HG03280 (cell line): ENCODE measurements at regions not wholly inside any gene's neighbourhood (a gene's known extent, or its start where the extent isn't known, plus 50 kb on each side); places are given as distances from the start of the nearest gene placed in this dataset.
A peak's percentile ranks its signal among the peaks of the same experiment; 100 is the strongest.

Source experiments
- ATAC-seq: cut with Tn5 transposase; IDR thresholded peaks from one replicate; pipeline ENCODE4 v1.9.1; 2021; ENCODE audit warnings: mild to moderate bottlenecking, moderate library complexity; ENCODE audit not compliant: unreplicated experiment

DNA sequence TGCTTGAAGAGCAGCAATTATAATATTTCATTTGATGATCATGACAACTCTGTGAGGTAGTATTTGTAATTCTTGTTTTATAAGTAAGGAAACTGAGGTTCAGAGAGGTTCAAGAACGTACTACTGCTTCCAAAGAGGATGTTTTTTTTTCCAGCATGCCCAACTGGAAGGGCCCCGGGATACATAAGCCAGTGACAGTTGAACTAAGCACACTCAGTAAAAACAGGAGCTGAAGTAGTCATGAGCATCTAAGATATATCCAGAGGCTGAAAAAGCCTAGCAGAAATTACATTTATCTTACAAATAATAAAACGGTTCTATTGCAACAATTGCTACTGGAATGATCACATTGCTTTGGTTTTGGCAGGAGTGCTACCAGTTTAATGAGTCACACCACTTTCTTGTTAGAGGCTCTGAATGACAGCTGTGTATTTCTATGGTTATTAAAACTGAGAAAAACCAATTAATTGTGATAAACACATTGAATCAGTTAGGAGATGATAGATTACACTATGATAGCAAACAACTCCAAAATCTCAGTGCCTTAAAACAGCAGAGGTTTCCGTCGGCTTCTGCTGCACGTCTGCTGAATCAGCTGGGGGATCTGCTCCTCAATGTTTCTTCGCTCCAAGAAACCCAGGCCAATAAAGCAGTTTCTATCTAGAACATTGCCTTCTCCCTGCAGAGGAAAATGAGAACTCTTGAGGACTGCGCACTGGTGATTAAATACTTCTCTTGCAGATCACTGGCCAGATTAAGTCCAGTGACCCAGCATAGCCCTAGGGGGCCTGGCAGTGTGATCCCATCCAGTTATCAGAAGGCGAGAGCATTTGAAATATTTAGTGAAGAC is 522.7 kb downstream of the PLPP3 start:
- ATAC-seq: no peak

DNA sequence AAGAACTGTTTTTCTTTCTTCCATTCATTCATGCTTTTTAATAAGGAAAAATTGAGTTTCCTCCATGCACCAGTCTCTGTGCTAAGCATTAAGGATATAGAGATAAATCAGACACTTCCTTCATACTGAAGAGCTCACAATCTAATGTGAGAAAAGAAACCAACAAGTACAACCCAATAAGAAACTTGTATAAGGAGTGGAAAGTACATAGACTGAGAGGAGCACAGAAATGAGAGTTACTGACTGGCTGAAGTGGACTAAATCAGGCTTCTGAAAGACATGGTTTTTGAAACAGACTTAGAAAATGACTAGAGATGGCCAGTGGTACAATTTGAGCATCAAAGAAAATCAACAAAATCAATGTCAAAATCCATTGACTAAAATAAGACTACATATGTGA is 524.4 kb downstream of the PLPP3 start:
- ATAC-seq: no peak

DNA sequence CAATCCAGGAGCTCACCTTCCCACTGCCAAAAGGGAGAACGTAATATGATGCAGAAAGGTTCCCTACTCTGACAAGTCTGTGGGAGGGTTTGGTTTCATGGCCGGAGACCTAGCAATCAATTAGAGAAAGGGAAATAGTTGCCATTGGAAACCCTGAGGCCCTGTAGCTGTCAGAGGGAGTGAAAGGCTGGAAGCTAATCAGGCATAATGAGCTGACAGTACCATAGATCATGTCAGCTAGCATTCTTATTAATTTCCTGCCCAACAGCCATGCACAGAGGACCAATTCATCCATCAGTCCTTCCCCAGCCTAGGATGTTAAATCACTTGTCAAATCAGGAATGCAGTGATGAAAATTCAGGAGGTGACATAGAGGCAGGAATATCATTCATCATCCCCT is 527.3 kb downstream of the PLPP3 start:
- ATAC-seq: no peak

DNA sequence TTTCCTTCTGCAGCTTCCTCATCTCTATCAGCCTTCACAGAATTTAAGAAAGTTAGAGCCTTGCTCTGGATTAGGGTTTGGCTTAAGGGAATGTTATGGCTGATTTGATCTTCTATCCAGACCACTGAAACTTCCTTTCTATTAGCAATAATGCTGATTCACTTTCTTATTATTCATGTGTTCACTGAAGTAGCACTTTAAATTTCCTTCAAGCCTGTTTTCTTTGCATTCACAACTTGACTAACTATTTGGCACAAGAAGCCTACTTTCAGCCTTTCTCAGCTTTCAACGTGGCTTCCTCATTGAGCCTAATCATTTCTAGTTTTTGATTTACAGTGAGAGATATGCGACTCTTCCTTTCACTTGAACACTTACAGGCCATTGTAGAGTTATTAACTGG is 528.5 kb downstream of the PLPP3 start:
- no peak for ATAC-seq

DNA sequence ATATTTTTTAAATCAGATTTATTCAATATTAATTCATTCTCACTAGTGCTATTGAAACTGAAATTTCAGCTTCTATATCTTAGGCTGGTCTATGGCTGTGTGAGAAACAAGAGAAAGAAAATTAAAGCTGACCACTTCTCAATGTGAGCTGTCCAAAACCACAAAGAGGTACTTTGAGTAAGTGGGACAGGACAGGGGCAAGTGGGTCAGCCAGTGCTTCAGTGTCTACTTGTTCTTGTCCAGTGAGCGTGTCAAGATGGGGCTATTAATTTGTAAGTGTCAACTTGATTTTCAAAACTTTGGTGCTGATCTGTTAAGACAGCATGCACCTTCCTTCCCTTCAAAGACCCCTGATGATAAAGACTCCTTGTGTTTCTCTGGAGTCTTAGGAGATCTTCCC is 533.9 kb downstream of the PLPP3 start:
- peak; percentile 53 for ATAC-seq

DNA sequence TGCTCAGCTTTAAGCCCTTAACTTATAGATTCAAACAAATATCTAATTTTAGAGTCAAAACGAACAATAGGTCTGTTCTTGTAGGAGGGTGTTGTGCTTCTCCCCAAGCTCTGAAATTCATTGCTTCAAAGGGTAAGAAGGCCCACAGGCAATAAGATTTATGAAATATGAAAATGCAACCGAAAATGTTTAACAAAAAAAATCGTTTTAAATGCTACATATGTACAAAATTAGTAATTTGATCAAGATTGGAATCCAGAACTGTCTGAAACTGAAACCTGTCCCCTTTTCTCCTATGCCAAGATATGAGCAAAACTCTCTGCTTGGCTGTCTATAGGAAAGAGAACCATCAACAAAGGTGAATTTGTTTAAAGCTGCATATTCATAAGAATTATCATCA is 534.3 kb downstream of the PLPP3 start:
- ATAC-seq: peak; percentile 67

DNA sequence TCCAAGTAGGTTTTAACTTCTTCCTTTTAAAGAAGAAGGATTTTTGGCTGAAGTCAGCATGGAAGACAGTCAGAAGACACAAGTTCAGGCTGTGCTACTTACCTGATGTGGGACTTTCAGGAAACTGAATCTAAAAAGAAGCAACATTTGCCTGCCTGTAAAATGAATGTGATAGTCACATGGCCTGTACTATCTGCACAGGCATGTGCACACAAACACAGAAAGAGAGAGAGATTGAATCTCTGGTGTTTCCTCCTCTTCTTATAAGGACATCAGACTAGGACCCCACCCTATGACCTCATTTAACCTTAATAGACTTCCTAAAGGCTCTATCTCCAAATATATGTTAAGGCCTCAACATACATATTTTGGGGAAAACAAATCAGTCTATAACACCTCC is 542.9 kb downstream of the PLPP3 start:
- no peak for ATAC-seq

DNA sequence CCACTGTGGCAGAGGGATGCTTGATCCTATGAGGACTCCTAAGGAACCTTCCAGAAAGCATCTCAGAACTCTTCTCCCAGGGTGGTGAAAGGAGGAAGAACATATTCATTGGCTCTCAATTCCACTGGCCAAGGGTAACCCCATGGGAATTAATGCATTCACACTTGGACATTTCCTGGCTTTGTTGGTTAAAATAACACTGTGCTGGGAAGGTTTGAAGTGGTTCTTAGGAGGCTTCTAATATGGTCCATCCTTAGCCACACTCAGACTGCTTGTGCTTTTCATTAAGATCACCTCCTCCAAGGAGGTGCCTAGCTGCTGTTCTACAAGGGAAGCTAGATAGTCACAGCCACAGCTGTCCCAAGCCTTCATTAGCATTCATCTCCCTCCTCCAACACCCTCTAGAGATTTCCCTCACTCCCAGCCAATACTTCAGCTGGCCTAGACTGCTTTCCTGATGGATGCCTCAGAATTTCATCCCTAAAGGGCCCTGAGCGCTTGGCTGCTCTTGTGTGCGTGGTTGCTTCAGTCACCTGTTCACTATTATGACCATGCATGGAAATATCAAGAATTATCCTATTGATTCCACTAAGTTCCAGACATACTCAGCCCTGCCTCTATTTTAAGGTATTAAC is 544.4 kb downstream of the PLPP3 start:
- no peak for ATAC-seq

DNA sequence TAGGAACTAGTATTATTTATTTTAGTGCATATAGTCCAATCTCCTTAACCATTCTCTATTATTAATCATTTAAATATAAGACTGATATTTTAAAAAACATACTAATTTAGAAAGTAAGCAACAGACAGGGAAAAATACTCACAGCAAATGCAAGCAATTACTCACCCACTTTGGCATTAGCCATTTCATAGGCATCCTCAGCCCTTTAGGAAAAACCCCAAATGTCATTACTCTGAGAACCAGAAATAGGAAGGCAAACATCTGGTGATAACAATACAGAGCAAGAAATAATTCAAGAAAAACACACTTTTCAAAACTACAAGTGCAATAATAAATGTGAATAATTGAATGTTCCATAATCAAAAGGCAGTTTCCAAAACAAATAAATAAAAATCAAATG is 545.1 kb downstream of the PLPP3 start:
- ATAC-seq: no peak

DNA sequence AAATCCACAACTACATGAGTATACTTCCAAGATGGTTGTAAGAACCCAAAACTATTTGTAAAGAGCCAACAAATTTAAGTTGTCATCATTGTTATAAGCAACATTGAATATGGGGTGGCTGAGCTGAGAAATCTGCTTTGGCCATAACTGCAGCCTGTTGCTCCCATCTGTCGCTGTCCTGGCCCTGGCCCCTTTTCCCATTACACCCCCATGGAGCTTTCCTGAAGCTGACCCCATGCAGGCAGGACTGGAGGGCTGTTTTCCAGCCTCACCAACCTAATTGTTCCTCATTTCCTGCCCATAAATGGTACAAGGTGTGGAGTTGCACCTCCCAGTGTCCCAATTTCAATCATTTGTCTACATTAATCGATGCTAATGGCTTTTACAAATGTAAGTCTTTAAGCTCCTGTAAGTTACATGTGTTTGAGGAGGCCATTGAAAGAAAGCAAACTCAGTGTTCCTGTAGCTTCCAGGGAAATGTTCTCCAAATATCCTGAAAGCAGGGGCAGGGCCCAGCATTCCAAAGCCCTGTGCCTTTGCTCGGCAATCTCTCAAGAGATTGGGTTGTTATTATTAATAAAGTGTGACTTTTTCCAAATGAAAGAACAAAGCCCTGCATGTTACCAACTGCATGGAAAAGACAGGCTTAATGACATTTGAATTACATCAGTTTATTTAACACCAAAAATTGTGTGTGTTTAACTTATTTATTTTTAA is 545.9 kb downstream of the PLPP3 start:
- no peak for ATAC-seq

DNA sequence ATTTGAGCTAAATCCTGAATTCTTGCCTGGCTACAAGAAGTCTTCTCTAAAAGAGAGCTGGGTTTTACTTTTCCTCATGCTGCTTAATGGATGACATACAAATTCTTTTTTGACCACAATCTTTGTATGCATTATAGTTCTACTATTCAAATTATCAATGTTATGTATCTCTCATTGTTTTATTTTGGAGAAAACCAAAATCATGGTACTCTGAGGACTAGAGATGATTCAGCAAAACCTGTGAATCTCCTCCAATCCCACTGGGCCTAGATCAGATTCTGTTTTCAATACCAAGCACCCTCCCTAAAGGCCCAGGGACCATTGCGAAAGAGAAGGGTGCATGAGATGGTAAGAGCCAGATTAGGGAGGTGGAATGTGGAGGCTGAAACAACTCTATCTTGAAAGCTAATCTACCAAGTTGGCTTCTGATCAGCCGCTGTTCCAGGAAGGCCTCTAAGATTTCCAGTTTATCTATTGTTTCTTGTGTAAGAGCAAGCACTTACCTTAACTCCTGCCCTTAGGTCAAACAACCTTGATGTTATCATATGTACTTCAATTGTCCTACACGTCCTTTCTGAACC is 547.2 kb downstream of the PLPP3 start:
- ATAC-seq: no peak

DNA sequence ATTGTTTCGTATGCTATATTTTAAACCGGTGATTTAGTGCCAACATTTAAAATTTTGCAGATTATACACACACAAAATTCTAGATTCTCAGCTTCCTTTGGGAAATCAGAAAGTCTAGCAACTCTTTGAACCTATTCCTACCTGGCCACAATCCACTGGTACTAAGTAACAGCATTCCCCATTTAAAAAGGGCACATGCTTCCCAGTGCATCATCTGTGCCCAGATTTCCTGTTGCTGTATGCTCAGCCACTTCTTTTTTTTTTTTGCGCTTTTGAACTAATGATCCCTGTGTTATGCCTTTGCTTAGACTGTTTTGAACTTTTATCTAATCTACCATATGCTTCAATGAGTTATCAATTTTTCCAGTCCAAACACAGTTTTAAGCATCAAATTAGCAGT is 548.4 kb downstream of the PLPP3 start:
- no peak for ATAC-seq

DNA sequence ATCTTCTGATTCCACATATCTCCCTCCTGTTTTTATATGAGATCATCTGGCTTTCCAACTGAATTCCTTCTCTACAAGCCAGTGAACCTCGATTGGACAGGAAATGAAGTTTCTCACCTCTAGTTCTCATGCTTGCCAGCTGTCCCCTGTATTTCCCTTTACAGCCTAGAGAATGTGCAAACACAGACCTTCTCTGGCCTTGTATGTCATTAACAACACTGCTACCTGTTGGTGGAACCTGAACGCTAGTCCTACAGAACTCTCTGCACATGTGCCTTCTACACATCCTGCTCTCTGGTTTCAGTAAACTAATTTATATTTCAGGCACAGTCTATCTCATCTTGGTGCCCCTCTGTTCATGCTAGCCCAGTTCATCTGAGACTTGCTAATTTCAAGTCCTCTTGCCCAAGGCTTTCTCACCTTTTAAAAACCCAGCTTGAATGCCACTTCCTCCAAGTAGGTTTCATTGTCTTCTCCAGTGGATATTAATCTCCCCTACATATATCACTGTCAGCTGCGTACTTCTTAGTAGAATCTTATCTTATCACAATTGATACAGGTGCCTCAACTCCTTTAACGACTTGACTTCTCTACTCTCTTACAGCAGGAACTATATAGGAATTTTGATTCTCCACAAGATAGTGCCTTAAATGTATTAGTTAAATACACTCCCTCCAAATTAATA is 549.9 kb downstream of the PLPP3 start:
- ATAC-seq: no peak

DNA sequence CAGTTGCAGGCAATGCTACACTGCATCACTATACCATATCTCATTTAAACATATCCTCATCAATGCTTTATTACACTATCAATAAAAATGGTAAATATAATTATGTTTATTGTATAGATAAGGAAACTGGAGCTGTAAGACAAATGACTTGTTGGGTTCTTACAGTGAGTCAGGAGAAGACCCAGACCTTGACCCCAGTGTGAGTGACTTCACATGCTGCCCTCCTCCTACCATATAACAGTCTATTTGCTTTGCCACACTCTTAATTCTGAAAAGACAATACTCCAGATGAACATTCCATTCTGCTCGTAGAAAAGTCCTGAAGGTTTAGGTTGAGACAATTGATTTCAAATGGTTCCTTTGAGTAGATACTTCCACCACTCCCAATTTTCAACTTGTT is 550.5 kb downstream of the PLPP3 start:
- no peak for ATAC-seq

DNA sequence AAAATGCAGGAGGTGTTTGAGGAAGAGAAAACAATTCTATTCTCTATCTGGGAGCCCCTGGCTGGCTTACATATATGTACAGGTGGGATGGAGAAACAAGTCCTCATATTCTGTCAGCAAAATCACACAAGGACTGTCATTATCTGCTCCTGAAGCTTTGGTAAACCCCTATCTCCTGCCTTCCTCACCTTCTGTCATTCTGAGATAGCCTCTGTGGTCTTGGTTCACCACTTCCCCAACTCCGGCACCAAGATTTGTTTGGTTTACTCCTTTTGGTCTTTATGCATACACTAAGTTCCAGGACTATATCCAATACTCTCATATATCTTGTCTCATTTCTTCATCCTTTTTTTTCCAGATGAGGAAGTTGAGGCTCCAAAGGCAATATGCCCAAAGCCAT is 551.1 kb downstream of the PLPP3 start:
- ATAC-seq: no peak

DNA sequence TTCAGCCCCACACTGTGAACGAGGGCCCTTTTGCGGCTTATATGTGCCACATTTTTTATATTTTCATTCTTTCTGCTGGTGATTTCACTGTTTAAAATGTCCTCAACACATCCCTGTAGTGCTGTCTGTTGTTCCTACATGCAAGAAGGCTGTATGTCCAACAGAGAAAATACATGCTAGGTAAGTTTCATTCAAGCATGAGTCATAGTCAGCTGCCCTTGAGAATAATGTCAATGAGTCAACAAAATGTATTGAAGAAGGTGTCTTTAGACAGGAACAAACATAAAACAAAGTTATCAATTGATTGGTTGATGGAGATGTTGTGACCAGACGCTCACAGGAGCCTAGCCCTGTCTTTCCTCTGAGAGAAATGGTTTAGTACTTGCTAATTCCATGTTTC is 553.4 kb downstream of the PLPP3 start:
- no peak for ATAC-seq

DNA sequence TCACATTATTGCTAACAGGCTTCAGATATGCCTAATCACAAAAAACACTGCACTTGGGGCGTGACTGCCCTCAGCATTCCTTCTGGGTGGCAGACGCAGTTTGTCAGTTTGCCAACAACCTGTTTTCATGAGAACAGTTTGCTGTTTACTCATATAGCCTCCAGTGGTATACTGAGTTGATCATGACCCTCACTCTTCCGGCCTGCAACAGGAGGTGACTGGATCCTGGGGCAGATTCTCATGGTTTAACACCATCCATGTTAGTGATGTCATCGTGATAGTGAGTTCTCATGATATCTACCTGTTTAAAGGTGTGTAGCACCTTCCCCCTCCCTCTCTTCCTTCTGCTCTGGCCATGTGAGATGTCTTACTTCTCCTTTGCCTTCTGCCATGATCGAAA is 555.2 kb downstream of the PLPP3 start:
- ATAC-seq: no peak

DNA sequence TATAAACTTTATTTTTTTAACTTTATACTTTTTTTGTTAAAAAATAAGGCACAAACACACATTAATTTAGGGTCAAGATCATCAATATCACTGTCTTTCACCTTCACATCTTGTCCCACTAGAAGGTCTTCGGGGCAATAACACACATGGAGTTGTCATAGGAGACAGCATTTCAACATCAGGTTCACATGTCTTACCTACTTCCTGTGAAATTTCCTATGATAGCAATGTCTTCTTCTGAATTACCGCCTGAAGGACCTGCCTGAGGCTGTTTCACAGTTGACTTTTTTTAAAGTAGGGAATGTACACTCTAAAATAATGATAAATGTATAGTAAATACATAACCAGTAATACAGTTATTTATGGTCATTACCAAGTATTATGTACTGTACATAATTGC is 559.4 kb downstream of the PLPP3 start:
- ATAC-seq: no peak

DNA sequence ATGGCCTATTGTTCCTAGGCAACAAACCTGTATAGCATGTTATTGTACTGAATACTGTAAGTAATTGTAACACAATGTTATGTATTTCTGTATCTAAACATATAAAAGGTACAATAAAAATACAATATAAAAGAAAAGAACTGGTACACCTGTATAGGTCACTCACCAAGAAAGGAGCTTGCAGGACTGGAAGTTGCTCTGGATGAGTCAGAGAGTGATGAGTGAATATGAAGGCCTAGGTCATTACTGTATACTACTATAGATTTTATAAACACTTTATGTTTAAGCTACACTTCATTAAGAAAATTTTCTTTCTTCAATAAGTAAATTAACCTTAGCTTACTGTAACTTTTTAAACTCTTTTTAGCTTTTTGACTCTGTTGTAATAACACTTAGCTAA is 559.9 kb downstream of the PLPP3 start:
- ATAC-seq: no peak

DNA sequence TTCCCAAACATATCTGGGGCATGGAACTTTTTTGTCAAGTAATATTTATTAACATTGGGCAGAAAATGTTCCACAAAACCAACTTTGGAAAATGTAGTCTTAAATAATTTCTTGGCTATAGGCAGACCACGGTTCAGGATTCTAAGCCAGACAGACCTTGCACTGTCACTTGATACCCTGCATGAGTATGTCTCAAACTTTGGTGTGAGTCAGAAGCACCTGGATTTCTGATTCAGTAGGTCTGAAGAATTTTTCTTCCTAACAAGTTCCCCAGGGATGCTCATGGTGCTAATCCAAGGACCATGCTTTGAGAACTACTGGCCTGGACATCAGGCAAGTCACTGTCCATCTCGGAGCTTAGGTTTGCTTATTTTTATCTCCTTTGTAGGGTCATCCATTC is 562.0 kb downstream of the PLPP3 start:
- ATAC-seq: no peak

DNA sequence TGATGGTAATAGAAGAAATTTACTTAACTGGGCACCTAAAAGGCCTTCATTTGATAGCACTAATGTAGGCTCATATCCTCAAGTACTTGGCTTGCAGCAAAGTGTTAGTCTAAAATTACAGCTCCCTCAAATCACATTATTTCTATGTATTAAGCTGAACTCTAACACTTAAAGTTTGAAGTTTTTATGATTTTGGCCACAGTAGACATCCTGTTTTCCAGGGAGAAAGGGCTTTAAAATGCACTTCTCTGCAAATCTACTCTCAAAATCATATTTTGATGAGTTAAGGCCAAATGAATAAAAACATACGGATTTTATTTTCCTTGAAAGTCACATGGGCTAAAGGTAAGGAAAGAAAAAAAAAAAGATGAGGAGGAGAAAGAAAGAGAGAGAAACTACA is 575.5 kb downstream of the PLPP3 start:
- ATAC-seq: no peak
